ENCODE measurements at regions not wholly inside any gene's neighbourhood (a gene's known extent, or its start where the extent isn't known, plus 50 kb on each side); places are given as distances from the start of the nearest gene placed in this dataset.
"Not testable (repeated sequence)": the region's sequence is repeated elsewhere in the genome, so short reads cannot be mapped to it uniquely, and the experiment has no call there.

GRCh38 chr9:62798884-62799850 is 1609.3 kb downstream of the SPATA31A7 start:
- H3K9me3 ChIP-seq; intact Hi-C loops (cut with DNase I, micrococcal nuclease); H3K4me3 ChIP-seq; H3K36me3 ChIP-seq (ENCODE audit: low read depth): not testable (repeated sequence)
- DNase-seq (peak; percentile 40 to 77 (median 57)), ATAC-seq (peak; percentile 3)
- peaks cover 13% of the 10 kb centered on the region for H3K4me1 ChIP-seq (ENCODE audit: low read depth)

DNA sequence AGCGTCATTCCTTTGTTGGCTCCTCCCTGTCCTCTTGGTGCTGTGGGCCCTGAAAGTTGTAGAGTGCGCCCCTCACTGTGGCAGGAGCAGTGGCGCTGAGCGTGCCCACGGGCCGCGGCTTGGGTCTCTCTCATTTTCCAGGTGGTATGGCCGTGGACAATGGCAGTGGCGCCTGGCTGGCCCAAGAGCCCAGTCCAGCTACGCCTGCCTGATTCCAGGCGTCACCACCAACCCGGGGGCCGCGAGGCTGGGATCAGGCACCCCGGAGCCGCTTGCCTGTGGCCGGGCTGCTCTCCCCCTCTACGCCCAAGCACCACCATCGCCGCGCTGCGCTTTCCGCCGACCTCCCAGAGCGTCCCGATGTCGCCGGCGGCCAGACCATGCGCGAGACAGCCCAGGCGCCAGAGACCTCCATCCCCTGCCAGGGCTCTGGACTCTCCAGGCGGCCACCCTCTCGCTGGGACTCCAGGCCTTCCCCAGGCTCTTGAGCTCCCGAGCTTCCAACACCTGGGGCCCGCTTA is 1610.1 kb downstream of the SPATA31A7 start:
- H3K9me3 ChIP-seq; intact Hi-C loops (cut with DNase I, micrococcal nuclease); H3K4me3 ChIP-seq; H3K36me3 ChIP-seq (ENCODE audit: low read depth): not testable (repeated sequence)
- ATAC-seq (peak; percentile 27), DNase-seq (peak in 2 of 3 donors; percentile 32 to 83)
- H3K4me1 ChIP-seq (ENCODE audit: low read depth): peaks cover 13% of the 10 kb centered on the region

DNA sequence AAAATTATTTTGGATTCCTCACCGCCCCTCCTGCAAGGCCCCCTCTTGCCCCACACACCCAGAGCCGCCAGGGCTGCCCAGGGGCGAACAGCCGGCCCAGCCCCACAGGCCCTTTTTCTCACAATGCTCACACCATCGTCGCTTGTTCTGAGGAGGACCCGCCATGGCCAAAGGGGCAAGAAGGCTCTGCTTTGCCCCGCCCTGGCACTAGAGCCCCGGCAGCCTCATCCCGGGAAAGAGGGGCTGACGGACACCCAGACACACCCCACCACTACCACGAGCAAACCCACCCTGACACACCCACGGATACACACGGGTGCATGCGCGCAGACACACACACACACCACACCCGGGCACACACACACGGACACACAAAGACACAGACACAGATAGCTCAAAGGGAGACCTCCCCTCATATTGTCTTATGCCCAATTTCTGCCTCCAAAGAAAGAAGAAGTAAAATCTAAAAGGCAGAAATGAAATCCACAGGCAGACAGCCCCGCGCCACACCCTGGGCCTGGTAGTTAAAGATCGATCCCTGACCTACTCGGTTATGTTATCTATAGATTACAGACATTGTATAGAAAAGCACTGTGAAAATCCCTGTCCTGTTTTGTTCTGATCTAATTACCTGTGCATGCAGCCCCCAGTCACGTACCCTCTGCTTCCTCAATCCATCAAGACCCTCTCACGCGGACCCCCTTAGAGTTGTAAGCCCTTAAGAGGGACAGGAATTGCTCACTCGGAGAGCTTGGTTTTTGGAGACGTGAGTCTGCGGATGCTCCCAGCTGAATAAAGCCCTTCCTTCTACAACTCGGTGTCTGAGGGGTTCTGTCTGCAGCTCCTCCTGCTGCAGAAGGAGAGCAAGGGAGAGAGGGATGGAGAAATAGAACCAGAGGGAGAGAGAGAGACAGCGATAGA is 1610.9 kb downstream of the SPATA31A7 start:
- ATAC-seq: peak; percentile 17
- H3K36me3 ChIP-seq (ENCODE audit: low read depth); H3K9me3 ChIP-seq; intact Hi-C loops (cut with DNase I, micrococcal nuclease); H3K4me3 ChIP-seq: not testable (repeated sequence)
- peak; percentile 39 to 67 (median 56) for DNase-seq
- peaks cover 13% of the 10 kb centered on the region for H3K4me1 ChIP-seq (ENCODE audit: low read depth)

- ATAC-seq (peak; percentile 44), DNase-seq (peak; percentile 14 to 64 (median 36))
- intact Hi-C loops (cut with DNase I, micrococcal nuclease); H3K4me3 ChIP-seq; H3K9me3 ChIP-seq; H3K36me3 ChIP-seq (ENCODE audit: low read depth): not testable (repeated sequence)
- H3K4me1 ChIP-seq (ENCODE audit: low read depth): peaks cover 13% of the 10 kb centered on the region
These were observed 1611.6 kb downstream of the SPATA31A7 start for GRCh38 chr9:62801372-62801811.

DNA sequence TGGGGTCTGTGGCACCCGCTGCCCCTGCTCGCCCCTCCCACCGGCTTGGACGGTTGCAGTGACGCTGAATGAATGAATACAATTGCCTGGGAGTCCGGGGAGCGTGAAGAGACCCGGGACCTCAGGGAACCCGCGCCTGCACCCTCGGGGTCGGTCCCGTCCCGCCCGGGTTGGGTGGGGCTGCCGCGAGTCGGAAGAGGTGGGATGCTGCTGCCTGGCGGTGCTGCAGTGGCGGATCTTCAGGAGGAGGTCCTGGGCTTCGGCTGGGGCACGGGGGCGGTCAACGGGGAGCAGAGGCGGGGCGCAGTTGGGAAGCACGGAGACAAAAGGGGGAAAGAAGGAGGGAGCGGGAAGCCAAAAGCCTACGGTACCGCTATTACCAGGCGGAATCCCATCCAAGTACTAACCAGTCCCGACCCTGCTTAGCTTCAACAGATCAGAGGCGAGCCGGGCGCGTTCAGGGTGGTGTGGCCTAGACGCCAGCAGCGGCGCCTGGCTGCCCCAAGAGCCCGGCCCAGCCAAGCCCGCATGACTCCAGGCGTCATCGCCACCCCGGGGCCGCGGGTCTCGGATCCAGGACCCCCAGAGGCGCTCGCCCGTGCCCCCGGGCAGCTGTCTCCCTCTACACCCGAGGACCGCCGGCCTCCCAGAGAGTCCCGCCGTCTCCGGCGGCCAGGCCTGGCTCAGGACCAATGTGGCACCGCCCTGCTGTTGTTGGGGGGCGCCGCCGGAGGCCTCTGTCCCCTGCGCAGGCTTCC is 1612.3 kb downstream of the SPATA31A7 start:
- H3K4me1 ChIP-seq (ENCODE audit: low read depth): peaks cover 13% of the 10 kb centered on the region
- DNase-seq (peak; percentile 73 to 93 (median 86)), ATAC-seq (peak; percentile 99)
- intact Hi-C loops (cut with DNase I, micrococcal nuclease); H3K4me3 ChIP-seq; H3K36me3 ChIP-seq (ENCODE audit: low read depth); H3K9me3 ChIP-seq: not testable (repeated sequence)

- DNase-seq; H3K4me3 ChIP-seq; ATAC-seq; H3K36me3 ChIP-seq (ENCODE audit: low read depth); H3K9me3 ChIP-seq; intact Hi-C loops (cut with DNase I, micrococcal nuclease): not testable (repeated sequence)
- H3K4me1 ChIP-seq (ENCODE audit: low read depth): peaks cover 13% of the 10 kb centered on the region
These were observed 1612.9 kb downstream of the SPATA31A7 start for GRCh38 chr9:62802719-62803079.

DNA sequence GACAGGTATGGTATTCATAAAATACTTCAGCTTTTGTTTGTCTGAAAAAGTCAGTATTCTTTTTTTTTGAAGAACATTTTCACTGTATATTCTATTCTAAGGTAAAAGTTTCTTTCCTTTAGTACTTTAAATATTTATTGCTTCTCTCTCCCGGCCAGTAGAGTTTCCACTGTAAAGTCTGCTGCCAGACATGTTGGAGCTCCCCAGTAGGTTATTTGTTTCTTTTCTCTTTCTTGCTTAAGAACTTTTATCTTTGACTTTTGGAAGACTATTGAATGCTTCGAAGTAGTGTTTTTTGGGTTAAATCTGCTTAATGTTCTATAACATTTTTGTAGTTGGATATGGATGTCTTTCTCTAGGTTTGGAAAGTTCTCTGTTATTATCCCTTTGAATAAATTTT is 1613.3 kb downstream of the SPATA31A7 start:
- DNase-seq; H3K4me3 ChIP-seq; H3K36me3 ChIP-seq (ENCODE audit: low read depth); ATAC-seq; H3K9me3 ChIP-seq; intact Hi-C loops (cut with DNase I, micrococcal nuclease): not testable (repeated sequence)
- H3K4me1 ChIP-seq (ENCODE audit: low read depth): peaks cover 13% of the 10 kb centered on the region

- H3K9me3 ChIP-seq; H3K4me3 ChIP-seq; intact Hi-C loops (cut with DNase I, micrococcal nuclease); H3K36me3 ChIP-seq (ENCODE audit: low read depth); ATAC-seq: not testable (repeated sequence)
- peak in 1 of 3 donors; percentile 10 for DNase-seq
- H3K4me1 ChIP-seq (ENCODE audit: low read depth): peaks cover 10% of the 10 kb centered on the region
These were observed 1614.5 kb downstream of the SPATA31A7 start for GRCh38 chr9:62804314-62804713.

GRCh38 chr9:62807424-62807823 is 1617.6 kb downstream of the SPATA31A7 start:
- DNase-seq: peak in 2 of 3 donors; percentile 28 to 69
- H3K4me1 ChIP-seq (ENCODE audit: low read depth); H3K4me3 ChIP-seq; intact Hi-C loops (cut with DNase I, micrococcal nuclease); H3K36me3 ChIP-seq (ENCODE audit: low read depth); ATAC-seq; H3K9me3 ChIP-seq: not testable (repeated sequence)

DNA sequence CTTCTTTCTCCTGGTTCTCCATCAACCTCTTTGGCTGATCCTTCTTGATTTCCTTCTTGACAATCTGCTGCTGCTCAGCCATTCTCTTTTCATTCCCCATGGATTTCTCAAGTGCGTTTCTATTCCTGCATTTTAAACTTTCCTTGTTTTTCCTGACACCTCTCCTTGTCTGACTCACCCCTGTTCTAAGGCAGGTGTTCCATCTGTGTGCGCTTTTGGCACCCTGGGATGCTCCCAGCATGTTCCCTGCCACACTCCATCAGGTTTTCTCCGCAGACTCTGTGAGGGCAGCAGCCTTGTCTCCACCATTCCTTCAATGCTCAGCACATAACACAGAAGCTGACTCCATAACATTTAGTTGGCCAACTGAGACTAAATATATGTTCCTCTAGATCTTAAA is 1618.2 kb downstream of the SPATA31A7 start:
- intact Hi-C loops (cut with DNase I, micrococcal nuclease): not testable (repeated sequence)
- DNase-seq: peak in 1 of 3 donors; percentile 10

GRCh38 chr9:62810318-62810717 is 1620.5 kb downstream of the SPATA31A7 start:
- DNase-seq; H3K36me3 ChIP-seq (ENCODE audit: low read depth); H3K4me3 ChIP-seq; ATAC-seq; H3K4me1 ChIP-seq (ENCODE audit: low read depth); H3K9me3 ChIP-seq; intact Hi-C loops (cut with DNase I, micrococcal nuclease): not testable (repeated sequence)

More for the DNA sequence above, 1618.2 kb downstream of the SPATA31A7 start:
- not testable (repeated sequence) for H3K36me3 ChIP-seq (ENCODE audit: low read depth); H3K4me1 ChIP-seq (ENCODE audit: low read depth); H3K9me3 ChIP-seq; ATAC-seq; H3K4me3 ChIP-seq

DNA sequence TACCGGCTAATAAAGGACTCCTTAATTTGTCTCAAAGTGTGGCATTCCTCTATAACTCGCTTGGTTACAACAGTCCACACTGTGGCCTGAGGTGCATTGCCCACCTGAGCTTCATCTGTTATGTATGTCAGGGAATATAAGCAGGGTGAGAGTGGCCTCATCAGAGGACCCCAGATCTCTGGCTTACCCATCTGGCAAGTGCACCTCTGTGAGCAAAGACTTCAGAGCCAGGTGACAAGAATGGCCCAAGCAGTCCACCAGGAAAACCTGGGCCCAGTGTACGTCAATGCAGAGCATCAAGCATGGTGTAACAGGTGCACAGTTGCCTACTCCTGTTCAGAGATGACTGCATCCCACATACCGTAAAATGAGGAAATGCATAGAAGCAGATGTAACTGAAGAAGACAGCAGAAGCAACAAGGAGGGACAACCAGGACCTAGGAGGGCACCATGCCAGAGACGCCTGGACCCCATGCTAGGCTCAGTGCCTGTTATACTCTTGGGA is 1621.0 kb downstream of the SPATA31A7 start:
- ATAC-seq; H3K4me1 ChIP-seq (ENCODE audit: low read depth); intact Hi-C loops (cut with DNase I, micrococcal nuclease); H3K9me3 ChIP-seq; H3K4me3 ChIP-seq; DNase-seq; H3K36me3 ChIP-seq (ENCODE audit: low read depth): not testable (repeated sequence)

DNA sequence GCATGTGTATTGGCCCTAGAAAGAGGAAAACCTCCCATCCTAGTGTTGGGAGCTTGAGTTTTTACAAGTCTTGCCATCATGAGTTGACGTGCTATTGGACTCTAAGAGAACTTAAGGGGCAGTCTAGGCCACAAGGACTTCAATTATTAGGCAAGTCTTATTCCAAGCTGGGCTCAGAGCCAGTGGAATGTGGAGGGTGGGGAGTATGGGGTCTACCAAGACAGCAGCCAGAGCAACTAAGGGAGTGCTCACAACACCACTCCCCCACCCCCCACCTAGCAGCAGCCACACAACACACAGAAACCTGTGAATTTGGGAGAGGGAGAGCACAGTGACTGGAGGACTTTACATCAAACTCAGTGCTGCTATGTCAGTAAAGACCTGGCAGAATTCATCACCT is 1625.6 kb downstream of the SPATA31A7 start:
- not testable (repeated sequence) for ATAC-seq

More for the DNA sequence above, 1625.6 kb downstream of the SPATA31A7 start:
- H3K4me3 ChIP-seq; H3K36me3 ChIP-seq (ENCODE audit: low read depth); DNase-seq; H3K9me3 ChIP-seq; H3K4me1 ChIP-seq (ENCODE audit: low read depth); intact Hi-C loops (cut with DNase I, micrococcal nuclease): not testable (repeated sequence)

Measured in mucosa of descending colon (tissue), 3 donors.